ENCODE measurements at regions not wholly inside any gene's neighbourhood (a gene's known extent, or its start where the extent isn't known, plus 50 kb on each side); places are given as distances from the start of the nearest gene placed in this dataset.
"Not testable (repeated sequence)": the region's sequence is repeated elsewhere in the genome, so short reads cannot be mapped to it uniquely, and the experiment has no call there.

GRCh38 chrX:89021964-89022363 is 274.9 kb downstream of the CPXCR1 start:
- no peaks in the 10 kb centered on the region for H3K27me3 Mint-ChIP-seq
- no peak for DNase-seq (ENCODE audit: extremely low spot score, unreplicated experiment)
- H3K4me3 Mint-ChIP-seq: no peak overlapping the region
- no peak overlapping the region for H3K27ac Mint-ChIP-seq
- H3K36me3 Mint-ChIP-seq: no peaks in the 10 kb centered on the region
- no peaks in the 10 kb centered on the region for H3K4me1 Mint-ChIP-seq (ENCODE audit: unreplicated experiment)
- TF ChIP-seq, protein P1, sequence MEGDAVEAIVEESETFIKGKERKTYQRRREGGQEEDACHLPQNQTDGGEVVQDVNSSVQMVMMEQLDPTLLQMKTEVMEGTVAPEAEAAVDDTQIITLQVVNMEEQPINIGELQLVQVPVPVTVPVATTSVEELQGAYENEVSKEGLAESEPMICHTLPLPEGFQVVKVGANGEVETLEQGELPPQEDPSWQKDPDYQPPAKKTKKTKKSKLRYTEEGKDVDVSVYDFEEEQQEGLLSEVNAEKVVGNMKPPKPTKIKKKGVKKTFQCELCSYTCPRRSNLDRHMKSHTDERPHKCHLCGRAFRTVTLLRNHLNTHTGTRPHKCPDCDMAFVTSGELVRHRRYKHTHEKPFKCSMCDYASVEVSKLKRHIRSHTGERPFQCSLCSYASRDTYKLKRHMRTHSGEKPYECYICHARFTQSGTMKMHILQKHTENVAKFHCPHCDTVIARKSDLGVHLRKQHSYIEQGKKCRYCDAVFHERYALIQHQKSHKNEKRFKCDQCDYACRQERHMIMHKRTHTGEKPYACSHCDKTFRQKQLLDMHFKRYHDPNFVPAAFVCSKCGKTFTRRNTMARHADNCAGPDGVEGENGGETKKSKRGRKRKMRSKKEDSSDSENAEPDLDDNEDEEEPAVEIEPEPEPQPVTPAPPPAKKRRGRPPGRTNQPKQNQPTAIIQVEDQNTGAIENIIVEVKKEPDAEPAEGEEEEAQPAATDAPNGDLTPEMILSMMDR (conservative IDR thresholded peaks at IDR 0.05): no peak
- no peaks in the 10 kb centered on the region for H3K9me3 Mint-ChIP-seq

- TF ChIP-seq, protein P1 (conservative IDR thresholded peaks at IDR 0.05): no peak
- Mint-ChIP-seq H3K36me3 (no peaks in the 10 kb centered on the region), H3K9me3 (peaks cover 10% of the 10 kb centered on the region), H3K4me3 (no peak overlapping the region), H3K27ac (no peak overlapping the region), H3K27me3 (no peaks in the 10 kb centered on the region), H3K4me1 (ENCODE audit: unreplicated experiment) (no peaks in the 10 kb centered on the region)
- DNase-seq (ENCODE audit: extremely low spot score, unreplicated experiment): no peak
These were observed 286.7 kb downstream of the CPXCR1 start for GRCh38 chrX:89033723-89034122.

DNA sequence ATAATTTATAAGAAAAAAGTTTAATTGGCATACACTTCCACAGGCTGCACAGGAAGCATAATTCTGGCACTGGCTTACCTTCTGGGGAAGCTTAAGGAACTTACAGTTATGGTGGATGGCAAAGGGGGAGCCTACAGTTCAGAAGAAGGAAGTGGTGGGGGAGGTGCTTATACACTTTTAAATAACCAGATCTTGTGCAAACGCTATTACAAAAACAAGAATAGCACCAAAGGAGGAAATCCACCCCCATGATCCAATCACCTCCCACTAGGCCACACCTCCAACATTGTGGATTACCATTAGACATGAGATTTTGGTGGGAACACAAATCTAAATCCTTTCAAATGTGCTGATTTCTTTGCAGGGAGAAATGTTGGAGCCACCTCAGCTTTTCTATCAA is 287.7 kb downstream of the CPXCR1 start:
- DNase-seq (ENCODE audit: extremely low spot score, unreplicated experiment): no peak
- no peak overlapping the region for H3K27ac Mint-ChIP-seq
- TF ChIP-seq, protein P1 (conservative IDR thresholded peaks at IDR 0.05): no peak
- no peaks in the 10 kb centered on the region for H3K36me3 Mint-ChIP-seq
- no peaks in the 10 kb centered on the region for H3K27me3 Mint-ChIP-seq
- peaks cover 10% of the 10 kb centered on the region for H3K9me3 Mint-ChIP-seq
- no peak overlapping the region for H3K4me3 Mint-ChIP-seq
- H3K4me1 Mint-ChIP-seq (ENCODE audit: unreplicated experiment): no peaks in the 10 kb centered on the region

GRCh38 chrX:89053223-89053622 is 306.2 kb downstream of the CPXCR1 start:
- no peak overlapping the region for H3K4me3 Mint-ChIP-seq
- TF ChIP-seq, protein P1 (conservative IDR thresholded peaks at IDR 0.05): no peak
- H3K27ac Mint-ChIP-seq: no peak overlapping the region
- DNase-seq (ENCODE audit: extremely low spot score, unreplicated experiment): no peak
- H3K27me3 Mint-ChIP-seq: no peaks in the 10 kb centered on the region
- no peaks in the 10 kb centered on the region for H3K4me1 Mint-ChIP-seq (ENCODE audit: unreplicated experiment)
- H3K9me3 Mint-ChIP-seq: no peaks in the 10 kb centered on the region
- no peaks in the 10 kb centered on the region for H3K36me3 Mint-ChIP-seq

DNA sequence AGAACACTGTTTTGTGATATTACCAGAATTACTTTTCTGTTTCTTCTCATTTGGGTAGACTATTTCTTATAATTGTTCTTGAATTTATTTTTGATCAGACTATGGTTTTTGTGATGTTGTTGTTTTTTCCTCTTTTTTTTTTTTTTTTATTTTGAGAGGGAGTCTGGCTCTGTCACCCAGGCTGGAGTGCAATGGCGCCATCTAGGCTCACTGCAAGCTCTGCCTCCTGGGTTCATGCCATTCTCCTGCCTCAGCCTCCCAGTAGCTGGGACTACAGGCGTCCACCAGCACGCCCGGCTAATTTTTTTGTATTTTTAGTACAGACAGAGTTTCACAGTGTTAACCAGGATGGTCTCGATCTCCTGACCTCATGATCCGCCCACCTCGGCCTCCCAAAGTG is 352.6 kb downstream of the CPXCR1 start:
- H3K9me3 Mint-ChIP-seq; H3K4me1 Mint-ChIP-seq (ENCODE audit: unreplicated experiment); H3K36me3 Mint-ChIP-seq; H3K27me3 Mint-ChIP-seq; DNase-seq (ENCODE audit: extremely low spot score, unreplicated experiment); H3K27ac Mint-ChIP-seq; H3K4me3 Mint-ChIP-seq: not testable (repeated sequence)
- TF ChIP-seq, protein P1 (conservative IDR thresholded peaks at IDR 0.05): peak; percentile 28

GRCh38 chrX:89124985-89125384 is 378.0 kb downstream of the CPXCR1 start:
- TF ChIP-seq, protein P1 (conservative IDR thresholded peaks at IDR 0.05): no peak
- Mint-ChIP-seq H3K4me1 (ENCODE audit: unreplicated experiment) (no peaks in the 10 kb centered on the region), H3K4me3 (no peak overlapping the region), H3K36me3 (peaks cover 3% of the 10 kb centered on the region), H3K27ac (peak overlapping the region; percentile 87), H3K9me3 (peaks cover 10% of the 10 kb centered on the region), H3K27me3 (no peaks in the 10 kb centered on the region)
- no peak for DNase-seq (ENCODE audit: extremely low spot score, unreplicated experiment)

All from type B pancreatic cell (in vitro differentiated cells).